ACC112 (cell line): ENCODE measurements at regions not wholly inside any gene's neighbourhood (a gene's known extent, or its start where the extent isn't known, plus 50 kb on each side); places are given as distances from the start of the nearest gene placed in this dataset.

ENCODE experiments used
- H2AFZ ChIP-seq: fragments of 200-600 bp; sonication (generic); one replicate; pipeline ENCODE4 v1.6.0; 2017; ENCODE audit warnings: antibody characterized with exemption, low read length; ENCODE audit not compliant: unreplicated experiment
- H3K27ac ChIP-seq: fragments of 200-600 bp; sonication (generic); 2 replicates; pipeline ENCODE4 v1.5.1; 2014; ENCODE audit warnings: low read depth, mild to moderate bottlenecking, antibody characterized with exemption, low read length, moderate library complexity
- H3K27me3 ChIP-seq: fragments of 200-600 bp; sonication (generic); 2 replicates; pipeline ENCODE4 v1.6.1; 2014; ENCODE audit warnings: mild to moderate bottlenecking, antibody characterized with exemption, low read length, moderate library complexity, mixed read lengths; ENCODE audit not compliant: insufficient read depth
- H3K36me3 ChIP-seq: fragments of 200-600 bp; sonication (generic); 2 replicates; pipeline ENCODE4 v1.6.1; 2016; ENCODE audit warnings: mild to moderate bottlenecking, antibody characterized with exemption, low read length, moderate library complexity, mixed read lengths; ENCODE audit not compliant: insufficient read depth
- H3K4me1 ChIP-seq: fragments of 200-600 bp; sonication (generic); one replicate; pipeline ENCODE4 v1.6.1; 2016; ENCODE audit warnings: low read length, mixed read lengths; ENCODE audit not compliant: insufficient read depth, unreplicated experiment, control insufficient read depth
- H3K4me3 ChIP-seq: fragments of 200-600 bp; sonication (generic); 2 replicates; pipeline ENCODE4 v1.5.1; 2014; ENCODE audit warnings: mild to moderate bottlenecking, low read depth, low read length
- H3K79me2 ChIP-seq: fragments of 200-600 bp; sonication (generic); one replicate; pipeline ENCODE4 v1.6.0; 2016; ENCODE audit warnings: low read length; ENCODE audit not compliant: control insufficient read depth, unreplicated experiment, insufficient read depth

DNA sequence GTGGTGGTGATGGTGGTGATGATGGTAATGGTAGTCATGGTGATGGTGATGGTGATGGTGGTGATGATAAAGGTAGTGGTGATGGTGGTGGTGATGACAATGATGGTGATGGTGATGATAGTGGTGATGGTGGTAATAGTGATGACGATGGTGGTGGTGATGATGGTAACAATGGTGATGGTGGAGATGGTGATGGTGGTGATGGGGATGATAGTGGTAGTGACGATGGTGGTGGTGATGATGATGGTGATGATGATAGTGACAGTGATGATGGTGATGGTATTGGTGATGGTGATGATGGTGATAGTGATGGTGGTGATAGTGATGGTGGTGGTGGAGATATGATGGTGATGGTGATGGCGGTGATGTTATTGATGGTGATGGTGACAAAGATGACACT, 108.4 kb upstream of the NKX1-1 start:
- H3K27me3 ChIP-seq = peaks cover 49% of the 10 kb centered on the region
- no peaks in the 10 kb centered on the region for H3K4me1 ChIP-seq
- H3K79me2 ChIP-seq = no peaks in the 10 kb centered on the region
- H3K4me3 ChIP-seq = no peak overlapping the region
- H2AFZ ChIP-seq = no peak overlapping the region
- no peak overlapping the region for H3K27ac ChIP-seq
- no peaks in the 10 kb centered on the region for H3K36me3 ChIP-seq

DNA sequence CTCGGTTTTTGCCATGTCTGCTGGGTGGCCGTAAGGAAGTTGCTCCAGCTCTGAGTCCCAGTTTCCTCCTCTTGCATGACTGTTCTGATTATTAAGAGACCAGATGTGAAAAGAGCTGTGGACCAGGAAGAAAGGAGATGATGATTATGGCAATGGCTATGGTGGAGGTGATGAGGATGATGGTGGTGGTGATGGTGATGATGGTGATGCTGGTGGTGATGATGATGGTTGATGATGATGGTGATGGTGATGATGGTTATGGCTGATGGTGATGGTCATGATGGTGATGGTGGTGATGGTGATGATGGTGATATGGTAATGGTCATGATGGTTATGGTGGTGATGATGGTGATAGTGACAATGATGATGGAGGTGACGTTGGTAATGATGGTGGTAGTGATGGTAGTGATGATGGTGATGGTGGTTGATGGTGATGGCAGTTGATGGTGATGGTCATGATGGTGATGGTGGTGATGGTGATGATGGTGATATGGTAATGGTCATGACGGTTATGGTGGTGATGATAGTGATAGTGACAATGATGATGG, 107.8 kb upstream of the NKX1-1 start:
- Histone ChIP-seq H3K36me3 (no peaks in the 10 kb centered on the region), H3K79me2 (no peaks in the 10 kb centered on the region), H2AFZ (no peak overlapping the region), H3K4me3 (no peak overlapping the region), H3K27ac (no peak overlapping the region), H3K4me1 (no peaks in the 10 kb centered on the region), H3K27me3 (peaks cover 55% of the 10 kb centered on the region)

GRCh38 chr4:1512738-1513660, 106.8 kb upstream of the NKX1-1 start:
- no peak overlapping the region for H3K27ac ChIP-seq
- H3K36me3 ChIP-seq = no peaks in the 10 kb centered on the region
- H3K27me3 ChIP-seq = peaks cover 60% of the 10 kb centered on the region
- H3K4me1 ChIP-seq = no peaks in the 10 kb centered on the region
- H3K79me2 ChIP-seq = no peaks in the 10 kb centered on the region
- no peak overlapping the region for H2AFZ ChIP-seq
- H3K4me3 ChIP-seq = no peak overlapping the region

DNA sequence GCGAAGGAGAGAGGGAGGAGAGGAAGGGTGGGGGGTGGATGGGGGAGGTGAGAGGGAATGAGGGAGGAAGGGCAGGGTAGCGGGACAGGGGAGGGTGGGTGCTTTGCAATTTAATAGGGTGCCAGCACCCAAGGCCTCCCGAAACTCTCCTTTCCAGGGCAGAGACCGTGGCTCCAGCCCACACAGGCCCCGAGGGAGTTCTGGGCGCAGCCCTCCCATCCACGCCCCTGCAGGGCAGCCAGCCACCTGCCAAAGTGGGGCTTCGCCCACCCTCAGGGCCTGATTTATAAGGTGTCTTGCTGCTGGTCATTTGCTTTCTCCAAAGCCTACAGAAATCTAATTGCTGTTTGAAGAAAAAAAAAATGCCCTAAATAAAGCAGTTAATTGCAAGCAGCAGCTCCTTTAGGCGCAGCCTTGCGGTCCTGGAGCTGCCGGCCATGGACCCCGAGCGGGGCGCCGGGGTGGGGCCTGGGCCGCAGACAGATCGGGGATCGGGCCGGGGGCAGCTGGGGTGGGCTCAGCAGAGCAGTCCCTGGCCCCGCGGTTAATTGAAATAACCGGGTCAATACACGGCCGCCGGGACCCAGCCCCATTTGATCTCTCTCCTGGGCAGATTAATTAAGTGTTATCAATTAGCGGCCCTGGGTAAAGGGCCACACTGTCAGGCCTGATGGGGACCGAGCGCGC, 106.0 kb upstream of the NKX1-1 start:
- no peaks in the 10 kb centered on the region for H3K4me1 ChIP-seq
- H3K27ac ChIP-seq = no peak overlapping the region
- H3K36me3 ChIP-seq = no peaks in the 10 kb centered on the region
- peaks cover 67% of the 10 kb centered on the region for H3K27me3 ChIP-seq
- no peak overlapping the region for H3K4me3 ChIP-seq
- H3K79me2 ChIP-seq = no peaks in the 10 kb centered on the region
- no peak overlapping the region for H2AFZ ChIP-seq

DNA sequence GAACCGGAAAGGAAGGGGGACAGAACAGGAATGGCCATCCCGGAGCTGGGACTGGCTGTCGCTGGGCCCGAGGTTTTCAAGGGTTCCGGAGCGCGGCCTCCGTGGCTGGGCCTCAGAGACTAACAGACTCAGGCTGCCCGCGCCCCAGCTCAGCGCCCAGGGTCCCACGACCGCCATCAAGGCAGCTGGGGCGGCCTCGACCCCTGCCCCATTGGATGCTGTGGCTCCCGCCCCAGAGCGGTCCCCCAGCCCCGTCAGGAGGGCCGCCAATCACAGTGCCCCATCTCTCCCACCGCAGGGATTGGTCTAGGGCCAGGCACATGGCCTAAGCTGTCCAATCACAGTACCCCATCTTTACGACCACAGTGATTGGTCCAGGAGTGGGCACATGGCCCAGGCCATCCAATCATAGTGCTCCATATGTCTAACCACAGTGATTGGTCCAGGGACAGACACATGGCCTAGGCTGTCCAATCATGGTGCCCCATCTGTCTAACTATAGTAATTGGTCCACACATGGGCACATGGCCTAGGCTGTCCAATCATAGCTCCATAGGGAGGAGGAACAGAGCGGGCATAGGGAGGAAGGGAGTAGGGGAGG, 105.3 kb upstream of the NKX1-1 start:
- H2AFZ ChIP-seq = no peak overlapping the region
- H3K27me3 ChIP-seq = peaks cover 64% of the 10 kb centered on the region
- no peaks in the 10 kb centered on the region for H3K79me2 ChIP-seq
- no peak overlapping the region for H3K4me3 ChIP-seq
- H3K4me1 ChIP-seq = no peaks in the 10 kb centered on the region
- H3K36me3 ChIP-seq = no peaks in the 10 kb centered on the region
- no peak overlapping the region for H3K27ac ChIP-seq

DNA sequence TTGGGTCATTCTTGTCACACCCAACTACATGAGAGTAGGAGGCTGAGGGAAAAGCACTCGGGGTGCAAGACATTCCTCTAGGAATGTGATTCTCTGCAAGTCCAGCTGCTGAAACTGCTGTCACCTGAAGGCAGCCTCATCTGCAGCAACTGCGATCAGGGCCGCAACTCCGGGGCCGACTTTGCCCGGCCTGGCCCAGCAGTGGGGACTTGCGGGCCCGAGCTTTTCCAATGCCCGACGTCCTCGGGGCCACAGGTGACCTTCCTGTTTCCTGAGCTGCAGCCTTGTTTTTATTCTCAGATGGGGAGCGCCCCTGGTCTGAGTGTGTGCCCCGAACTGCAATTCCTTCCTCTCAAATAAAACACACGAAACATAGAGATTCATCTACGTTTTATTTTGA, 104.7 kb upstream of the NKX1-1 start:
- peaks cover 60% of the 10 kb centered on the region for H3K27me3 ChIP-seq
- no peak overlapping the region for H3K4me3 ChIP-seq
- H3K79me2 ChIP-seq = no peaks in the 10 kb centered on the region
- no peaks in the 10 kb centered on the region for H3K36me3 ChIP-seq
- no peak overlapping the region for H2AFZ ChIP-seq
- no peaks in the 10 kb centered on the region for H3K4me1 ChIP-seq
- H3K27ac ChIP-seq = no peak overlapping the region

- H3K27ac ChIP-seq = no peak overlapping the region
- H3K79me2 ChIP-seq = no peaks in the 10 kb centered on the region
- no peaks in the 10 kb centered on the region for H3K36me3 ChIP-seq
- H3K27me3 ChIP-seq = peaks cover 61% of the 10 kb centered on the region
- no peaks in the 10 kb centered on the region for H3K4me1 ChIP-seq
- H2AFZ ChIP-seq = no peak overlapping the region
- H3K4me3 ChIP-seq = no peak overlapping the region
Observed at GRCh38 chr4:1509366-1509765, 103.1 kb upstream of the NKX1-1 start.

GRCh38 chr4:1508161-1509160, 102.2 kb upstream of the NKX1-1 start:
- Histone ChIP-seq H3K27me3 (peaks cover 54% of the 10 kb centered on the region), H3K4me1 (no peaks in the 10 kb centered on the region), H3K27ac (no peak overlapping the region)

DNA sequence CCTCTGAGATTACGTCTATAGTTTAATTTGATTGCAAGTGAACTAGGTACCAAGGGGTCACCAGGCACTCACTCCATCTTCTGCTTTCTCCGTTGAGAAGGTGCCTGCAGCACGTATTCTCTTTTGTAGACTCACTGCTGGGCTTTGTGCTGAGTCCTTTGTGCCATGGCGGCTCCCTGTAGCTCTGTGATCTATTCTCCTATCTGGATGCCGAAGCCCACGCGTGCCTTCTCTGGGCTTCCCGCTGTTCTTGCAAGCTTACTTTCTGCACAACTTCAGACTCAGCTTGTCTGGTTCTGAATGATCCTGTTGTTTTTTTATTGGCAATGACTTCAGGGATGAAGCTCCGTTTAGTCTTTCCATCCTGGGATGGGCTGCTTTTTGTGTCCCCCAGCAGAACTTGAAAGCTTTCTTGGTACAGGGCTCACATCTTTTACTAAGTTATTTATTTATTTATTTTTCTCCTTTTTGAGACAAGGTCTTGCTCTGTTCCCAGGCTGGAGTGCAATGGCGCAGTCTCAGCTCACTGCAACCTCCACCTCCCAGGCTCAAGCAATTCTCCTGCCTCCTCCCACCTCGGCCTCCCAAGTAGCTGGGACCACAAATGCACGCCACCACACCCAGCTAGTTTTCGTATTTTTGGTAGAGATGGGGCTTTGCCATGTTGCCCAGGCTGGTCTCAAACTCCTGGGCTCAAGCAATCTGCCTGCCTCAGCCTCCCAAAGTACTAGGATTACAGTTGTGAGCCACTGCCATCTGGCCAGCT, 100.9 kb upstream of the NKX1-1 start:
- Histone ChIP-seq H3K36me3 (no peaks in the 10 kb centered on the region), H3K79me2 (no peaks in the 10 kb centered on the region), H3K4me1 (no peaks in the 10 kb centered on the region), H2AFZ (no peak overlapping the region), H3K4me3 (no peak overlapping the region), H3K27ac (no peak overlapping the region), H3K27me3 (peaks cover 46% of the 10 kb centered on the region)

More at GRCh38 chr4:1508161-1509160, 102.2 kb upstream of the NKX1-1 start:
- no peak overlapping the region for H2AFZ ChIP-seq
- no peaks in the 10 kb centered on the region for H3K36me3 ChIP-seq
- H3K4me3 ChIP-seq = no peak overlapping the region
- H3K79me2 ChIP-seq = no peaks in the 10 kb centered on the region
